Stimulated activated CD4-positive, alpha-beta T cell treated with anti-CD3 and anti-CD28 coated beads, Interleukin-12 subunit alpha, Interleukin-12 subunit beta, amount 100 ng/mL, for 48 hours (primary cell): ENCODE measurements at regions not wholly inside any gene's neighbourhood (a gene's known extent, or its start where the extent isn't known, plus 50 kb on each side); places are given as distances from the start of the nearest gene placed in this dataset.

ENCODE experiments used
- DNase-seq, 3 donors: peaks; one replicate each; pipeline ENCODE4 v3.0.0-alpha.2; 2020; ENCODE audit warnings: low read depth in 2 of 3, low spot score in 1 of 3

- no peak for DNase-seq
Observed at GRCh38 chr12:58186914-58187313, 245.5 kb downstream of the ATP23 start.

DNA sequence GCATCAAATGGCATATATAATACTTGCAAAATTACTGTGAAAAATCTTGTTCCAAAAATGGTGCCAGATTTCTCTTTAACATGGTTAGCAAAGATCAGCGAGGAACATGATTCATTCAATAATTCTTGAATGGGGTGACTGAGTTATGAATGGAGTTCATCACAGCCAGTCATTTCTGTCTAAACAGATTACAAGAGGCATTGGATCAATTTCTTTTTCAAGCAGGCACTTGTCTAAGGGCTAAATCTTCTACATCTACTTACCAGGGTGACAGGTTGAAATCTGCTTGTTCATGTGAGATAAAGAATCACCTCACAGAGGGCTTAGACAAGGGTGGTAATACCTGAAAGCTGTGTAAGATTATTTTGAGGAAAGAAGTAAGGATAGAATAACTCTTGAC is 247.7 kb downstream of the ATP23 start:
- DNase-seq: no peak

- DNase-seq: no peak
Observed at GRCh38 chr12:58189893-58190292, 248.5 kb downstream of the ATP23 start.

DNA sequence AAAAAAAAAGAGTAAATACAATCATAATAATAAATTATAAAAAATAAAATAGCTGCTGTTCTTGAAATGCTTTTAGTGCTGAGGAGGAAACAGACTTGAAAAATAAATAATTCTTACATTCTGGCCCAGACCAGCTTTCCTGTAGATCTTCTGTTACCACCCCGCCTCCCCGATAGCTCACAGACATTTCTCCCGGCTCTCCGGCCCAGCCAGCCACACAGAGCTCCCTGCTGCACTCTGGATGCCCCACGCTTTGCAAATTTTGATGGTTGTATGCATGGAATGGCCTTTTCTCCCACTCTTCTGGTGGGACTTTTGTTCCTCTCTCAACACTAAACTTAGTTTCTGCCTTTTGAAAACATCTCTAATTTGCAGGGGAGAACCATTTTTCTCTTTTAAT is 249.3 kb downstream of the ATP23 start:
- no peak for DNase-seq

- DNase-seq: no peak
Observed at GRCh38 chr12:58196971-58197370, 255.6 kb downstream of the ATP23 start.

GRCh38 chr12:58202933-58203718 is 261.8 kb downstream of the ATP23 start:
- no peak for DNase-seq

DNA sequence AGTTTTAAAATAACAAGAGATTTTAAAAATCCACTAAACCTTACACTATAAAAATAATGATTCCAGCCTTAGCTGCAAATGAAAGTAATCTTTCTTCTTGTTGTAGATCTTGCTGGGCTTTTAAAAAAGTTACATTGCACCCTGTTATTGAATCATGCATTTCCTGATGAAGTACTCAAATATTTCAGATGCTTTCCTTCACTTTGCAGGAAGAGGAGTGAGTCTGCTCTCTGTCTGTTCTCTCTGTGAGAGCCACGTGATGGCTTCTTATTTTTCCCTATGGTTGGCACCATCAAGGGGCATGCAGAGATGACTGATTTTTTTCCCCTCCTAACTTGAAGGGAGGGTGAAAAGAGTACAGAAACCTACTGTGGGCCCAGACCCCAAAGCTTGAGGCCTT is 262.7 kb downstream of the ATP23 start:
- no peak for DNase-seq

DNA sequence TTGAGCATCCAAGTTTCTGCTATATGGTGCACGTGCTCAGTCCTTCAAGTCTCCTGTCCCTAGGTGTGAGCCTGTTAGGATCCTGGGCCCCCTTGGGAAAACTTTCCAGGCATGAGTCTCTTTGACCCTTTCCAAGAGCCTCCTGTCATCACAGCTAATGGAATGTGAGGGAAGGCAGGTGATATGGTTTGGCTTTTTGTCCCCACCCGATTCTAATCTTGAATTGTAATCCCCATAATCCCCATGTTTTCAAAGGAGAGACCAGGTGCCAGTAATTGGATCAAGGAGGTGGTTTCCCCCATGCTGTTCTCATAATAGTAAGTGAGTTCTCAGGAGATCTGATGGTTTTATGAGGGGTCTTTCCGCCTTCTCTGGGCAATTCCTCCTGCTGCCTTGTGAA is 265.5 kb downstream of the ATP23 start:
- DNase-seq: no peak

GRCh38 chr12:58211211-58211610 is 269.8 kb downstream of the ATP23 start:
- no peak for DNase-seq

GRCh38 chr12:58217130-58217529 is 275.8 kb downstream of the ATP23 start:
- no peak for DNase-seq

DNA sequence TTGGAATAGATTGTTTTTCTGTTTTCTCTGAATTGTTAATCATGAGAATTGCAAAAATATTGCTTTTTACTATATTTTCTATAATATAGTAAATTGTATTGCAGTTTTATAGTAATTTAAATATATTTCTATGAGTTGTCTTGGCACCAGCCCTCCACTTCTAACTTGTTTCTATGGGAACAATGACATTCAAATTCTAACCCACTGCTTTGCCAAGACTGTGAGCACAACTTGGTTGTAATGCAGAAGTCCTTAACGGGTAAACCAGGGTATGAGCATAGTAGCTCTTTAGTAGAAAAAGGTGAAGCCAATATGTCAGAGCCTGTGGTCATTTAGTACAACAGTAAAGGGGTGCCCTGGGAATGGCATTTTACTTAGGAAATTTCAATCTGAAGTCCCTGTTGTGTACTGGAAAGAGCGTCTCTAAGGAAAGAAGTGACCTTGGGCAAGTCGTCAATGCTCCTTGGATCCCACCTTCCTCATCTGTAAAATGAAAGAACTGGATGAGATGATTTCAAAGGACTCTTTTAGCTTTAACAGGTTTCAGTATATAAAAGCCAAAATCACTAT is 283.3 kb downstream of the ATP23 start:
- DNase-seq: no peak

GRCh38 chr12:58225203-58225877 is 284.0 kb downstream of the ATP23 start:
- DNase-seq: no peak

DNA sequence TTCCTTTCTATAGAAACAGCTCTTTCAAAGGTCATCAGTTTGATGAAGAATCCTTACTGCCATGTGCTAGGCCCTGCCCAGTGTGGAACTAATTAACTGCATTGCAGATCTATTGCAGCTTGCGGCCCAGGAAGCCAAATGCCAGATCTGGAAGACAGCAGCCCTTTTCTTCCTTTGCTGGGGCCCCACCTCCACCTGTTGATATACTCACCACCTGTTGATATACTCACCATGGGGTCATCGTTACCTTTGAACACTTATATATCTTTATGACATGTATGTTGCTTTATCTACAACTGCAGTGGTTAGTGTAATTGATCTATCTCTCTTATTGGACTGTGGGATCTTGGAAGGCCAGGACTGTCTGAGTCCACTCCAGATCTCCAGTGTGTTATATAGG is 292.5 kb downstream of the ATP23 start:
- no peak for DNase-seq

- DNase-seq: no peak
Observed at GRCh38 chr12:58238411-58238810, 297.0 kb downstream of the ATP23 start.

- no peak for DNase-seq
Observed at GRCh38 chr12:58241099-58241498, 299.7 kb downstream of the ATP23 start.

DNA sequence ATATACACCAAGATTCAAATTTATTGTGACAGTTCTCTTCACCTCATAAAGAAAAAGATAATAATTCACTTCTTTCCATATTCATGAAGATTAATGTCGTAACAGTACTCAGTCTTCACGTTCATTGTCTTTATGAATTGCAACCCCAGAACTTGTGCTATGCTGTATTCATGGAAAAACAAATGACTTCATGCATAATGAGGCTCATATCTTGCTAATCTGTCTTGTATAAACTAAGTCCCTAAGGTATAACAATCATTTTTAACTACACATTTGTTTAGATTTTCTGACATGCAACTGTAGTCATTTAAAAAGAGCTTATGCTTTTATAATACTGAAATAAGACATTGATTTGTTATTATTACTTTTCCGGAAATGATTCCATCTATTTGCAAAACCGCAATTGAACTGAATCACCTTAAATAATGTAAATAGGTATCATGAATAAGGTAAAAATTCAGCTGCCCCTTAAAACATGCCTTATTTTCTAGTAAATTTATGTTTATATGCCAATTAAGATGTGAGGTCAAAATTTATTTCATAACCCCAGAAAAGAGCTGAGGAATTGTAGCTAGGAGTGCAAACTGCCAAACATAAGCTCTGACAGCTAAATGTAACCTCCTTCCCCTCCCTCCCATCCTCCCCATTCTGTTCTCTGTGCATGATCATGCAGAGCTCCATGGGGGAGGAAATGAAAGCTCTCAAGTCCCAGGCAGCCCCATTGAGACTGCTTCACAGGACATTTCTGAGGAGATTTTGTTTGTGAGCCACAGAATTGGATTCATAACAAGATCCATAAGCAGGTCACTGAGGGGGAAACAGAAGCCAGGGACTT is 301.6 kb downstream of the ATP23 start:
- DNase-seq: no peak

GRCh38 chr12:58247633-58248032 is 306.3 kb downstream of the ATP23 start:
- DNase-seq: no peak

DNA sequence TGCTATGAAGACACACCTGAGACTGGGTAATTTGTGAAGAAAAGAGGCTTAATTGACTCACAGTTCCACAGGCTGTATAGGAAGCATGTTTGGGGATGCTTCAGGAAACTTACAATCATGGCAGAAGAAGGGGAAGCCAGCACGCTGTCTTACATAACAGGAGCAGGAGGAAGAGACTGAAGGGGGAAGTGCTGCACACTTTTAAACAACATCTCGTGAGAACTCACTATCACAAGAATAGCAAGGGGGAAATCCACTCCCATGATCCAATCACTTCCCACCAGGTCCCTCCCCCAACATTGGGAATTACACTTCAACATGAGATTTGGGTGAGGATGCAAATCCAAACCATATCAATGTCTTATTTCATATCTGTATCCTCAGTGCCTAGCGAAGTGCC is 307.2 kb downstream of the ATP23 start:
- no peak for DNase-seq

DNA sequence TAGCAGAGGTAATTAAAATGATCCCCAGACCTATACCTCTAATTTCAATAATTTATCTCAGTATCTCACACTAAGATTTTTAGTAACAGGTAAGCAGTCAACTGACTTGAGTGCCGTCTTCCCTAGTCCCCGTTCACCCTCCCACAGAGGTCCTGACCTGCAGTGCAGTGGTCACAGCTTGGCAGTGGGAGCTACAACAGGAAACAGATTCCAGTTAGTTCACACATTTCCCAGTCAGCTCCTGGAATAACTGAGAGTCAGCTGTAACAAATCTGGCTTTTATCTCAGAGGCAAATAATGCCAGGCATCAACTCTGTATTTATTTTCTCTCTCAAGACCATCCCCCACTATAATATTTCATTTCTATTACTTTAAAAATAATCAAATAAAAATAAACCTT is 308.2 kb downstream of the ATP23 start:
- no peak for DNase-seq

DNA sequence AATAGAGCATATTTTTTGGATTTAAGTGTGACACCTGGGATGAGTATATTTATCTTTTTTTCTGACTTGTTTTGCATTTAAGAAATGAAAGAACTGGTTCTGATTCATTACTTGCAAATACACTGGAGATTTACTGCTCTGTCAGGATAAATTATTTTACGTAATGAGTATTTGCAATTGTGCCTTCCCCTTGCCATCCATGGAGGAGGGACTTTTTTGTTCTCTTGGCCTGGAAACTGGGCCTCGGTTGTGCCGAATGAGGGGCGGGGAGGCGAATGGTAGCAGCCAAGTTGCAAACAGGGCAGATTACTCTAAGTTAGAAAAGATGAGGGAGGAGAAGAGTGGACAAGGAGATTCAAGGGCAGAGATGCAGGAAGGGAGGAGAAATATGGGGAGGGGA is 308.7 kb downstream of the ATP23 start:
- DNase-seq: no peak

DNA sequence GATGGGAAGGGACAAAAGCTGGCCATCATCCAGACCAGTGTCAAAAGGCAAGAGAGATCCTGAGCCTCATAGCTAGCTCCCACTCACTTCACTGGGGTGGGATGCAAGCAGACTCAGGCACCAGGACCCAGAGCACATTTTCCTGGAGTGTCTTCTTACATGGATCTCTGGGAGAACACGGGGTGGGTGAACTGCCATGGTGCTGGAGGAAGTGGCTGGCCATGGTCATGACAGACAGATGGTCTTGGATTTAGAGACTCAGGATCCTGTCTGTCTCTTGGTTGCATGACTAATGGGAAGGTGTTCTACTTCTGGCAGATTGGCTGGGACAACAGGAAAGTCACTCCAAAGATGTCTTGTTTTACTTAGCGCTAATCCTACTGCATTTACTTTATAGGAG is 311.5 kb downstream of the ATP23 start:
- no peak for DNase-seq

DNA sequence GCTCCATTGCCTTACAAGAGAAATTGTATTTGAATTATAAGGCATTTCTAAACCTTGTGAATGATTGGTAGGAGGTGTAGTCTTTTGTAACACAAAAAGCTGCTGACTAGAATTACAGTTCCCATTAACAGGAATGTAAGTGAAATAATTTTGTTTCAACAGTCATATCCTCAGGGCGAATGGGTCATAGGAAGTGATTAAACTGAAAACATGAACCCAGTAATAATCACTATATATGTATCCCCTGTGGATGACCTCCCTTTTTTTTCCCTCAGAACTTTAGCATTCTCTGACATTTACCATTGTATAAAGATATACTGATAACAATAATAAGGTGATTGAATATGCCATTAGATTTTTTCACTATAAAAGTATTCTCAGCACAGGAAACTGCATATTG is 312.3 kb downstream of the ATP23 start:
- no peak for DNase-seq
